SK-N-SH treated with all-trans-retinoic acid at 6 μM for 48 hours (cell line): ENCODE measurements at regions not wholly inside any gene's neighbourhood (a gene's known extent, or its start where the extent isn't known, plus 50 kb on each side); places are given as distances from the start of the nearest gene placed in this dataset.

Experiments used
- ARNTL ChIP-seq: fragments of 450-650 bp; formaldehyde crosslinking; IDR thresholded peaks from 2 replicates; pipeline ENCODE4 v1.5.0; 2020; ENCODE audit warnings: low read depth, mild to moderate bottlenecking, moderate library complexity, borderline replicate concordance
- TF ChIP-seq, protein P1 (sequence below): fragments of 250-450 bp; sonication (Bioruptor Pico); IDR thresholded peaks from 2 replicates; pipeline ENCODE4 v1.5.0; 2020; ENCODE audit warnings: mild to moderate bottlenecking, moderate library complexity

- TF ChIP-seq ARNTL (CRISPR knock-in tag), result no peak
- TF ChIP-seq, protein P1, sequence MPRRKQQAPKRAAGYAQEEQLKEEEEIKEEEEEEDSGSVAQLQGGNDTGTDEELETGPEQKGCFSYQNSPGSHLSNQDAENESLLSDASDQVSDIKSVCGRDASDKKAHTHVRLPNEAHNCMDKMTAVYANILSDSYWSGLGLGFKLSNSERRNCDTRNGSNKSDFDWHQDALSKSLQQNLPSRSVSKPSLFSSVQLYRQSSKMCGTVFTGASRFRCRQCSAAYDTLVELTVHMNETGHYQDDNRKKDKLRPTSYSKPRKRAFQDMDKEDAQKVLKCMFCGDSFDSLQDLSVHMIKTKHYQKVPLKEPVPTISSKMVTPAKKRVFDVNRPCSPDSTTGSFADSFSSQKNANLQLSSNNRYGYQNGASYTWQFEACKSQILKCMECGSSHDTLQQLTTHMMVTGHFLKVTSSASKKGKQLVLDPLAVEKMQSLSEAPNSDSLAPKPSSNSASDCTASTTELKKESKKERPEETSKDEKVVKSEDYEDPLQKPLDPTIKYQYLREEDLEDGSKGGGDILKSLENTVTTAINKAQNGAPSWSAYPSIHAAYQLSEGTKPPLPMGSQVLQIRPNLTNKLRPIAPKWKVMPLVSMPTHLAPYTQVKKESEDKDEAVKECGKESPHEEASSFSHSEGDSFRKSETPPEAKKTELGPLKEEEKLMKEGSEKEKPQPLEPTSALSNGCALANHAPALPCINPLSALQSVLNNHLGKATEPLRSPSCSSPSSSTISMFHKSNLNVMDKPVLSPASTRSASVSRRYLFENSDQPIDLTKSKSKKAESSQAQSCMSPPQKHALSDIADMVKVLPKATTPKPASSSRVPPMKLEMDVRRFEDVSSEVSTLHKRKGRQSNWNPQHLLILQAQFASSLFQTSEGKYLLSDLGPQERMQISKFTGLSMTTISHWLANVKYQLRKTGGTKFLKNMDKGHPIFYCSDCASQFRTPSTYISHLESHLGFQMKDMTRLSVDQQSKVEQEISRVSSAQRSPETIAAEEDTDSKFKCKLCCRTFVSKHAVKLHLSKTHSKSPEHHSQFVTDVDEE (CRISPR knock-in tag), result no peak
Measured at GRCh38 chr10:78614744-78615143, 454.0 kb upstream of the ZMIZ1 start.
